ENCODE measurements at regions not wholly inside any gene's neighbourhood (a gene's known extent, or its start where the extent isn't known, plus 50 kb on each side); places are given as distances from the start of the nearest gene placed in this dataset.

DNA sequence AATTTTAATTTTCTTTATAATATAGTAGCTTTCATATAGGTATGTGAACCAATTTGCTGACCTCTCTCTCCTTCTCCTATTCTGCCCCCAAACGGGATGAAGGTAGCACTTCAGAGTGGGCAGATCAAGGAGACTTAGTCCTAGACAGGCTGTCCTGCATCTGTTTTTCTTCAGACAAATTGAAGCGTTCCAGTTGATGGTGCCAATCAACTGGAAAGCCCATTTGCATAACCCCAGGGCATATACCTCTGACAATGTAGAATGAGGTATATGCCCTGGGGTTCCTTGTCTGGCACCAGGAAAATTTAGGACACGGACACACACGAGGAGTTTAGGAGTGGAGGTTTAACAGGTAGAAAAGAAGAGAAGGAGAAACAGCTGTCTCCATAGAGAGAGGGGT is 502.9 kb downstream of the HTR7 start:
- TF ChIP-seq POLR2AphosphoS5 (IDR thresholded peaks at IDR 0.05; ENCODE audit: borderline replicate concordance, low read depth, low read length) (no peak), FOXP2 (optimal IDR thresholded peaks at IDR 0.05; ENCODE audit: control extremely low read depth, extremely low read length, insufficient read depth) (no peak)
